ENCODE measurements at regions not wholly inside any gene's neighbourhood (a gene's known extent, or its start where the extent isn't known, plus 50 kb on each side); places are given as distances from the start of the nearest gene placed in this dataset.

DNA sequence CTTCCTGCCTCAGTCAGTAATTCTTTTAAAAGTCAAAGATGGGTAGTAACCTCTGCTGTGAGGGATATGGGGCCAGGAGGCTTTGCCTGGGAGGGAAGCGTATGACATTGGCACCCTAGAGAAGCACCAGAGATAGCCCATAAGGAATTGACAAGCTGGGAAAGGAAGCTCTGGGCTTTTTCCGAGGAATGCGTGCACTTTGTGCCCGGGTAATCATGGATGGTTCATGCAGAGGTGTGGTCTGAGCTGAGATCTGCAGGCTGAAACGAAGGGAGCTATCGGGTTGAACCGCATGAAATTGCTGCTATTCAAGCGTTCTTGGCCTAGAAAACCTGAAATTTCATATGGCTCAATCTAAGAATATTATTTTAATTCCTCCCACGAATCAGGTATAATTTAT lies 127.7 kb upstream of the TLE3 start:
- TF ChIP-seq CTCF (IDR thresholded peaks at IDR 0.05) = no peak

- no peak for TF ChIP-seq CTCF (IDR thresholded peaks at IDR 0.05)
Measured at GRCh38 chr15:70222606-70223005, 124.9 kb upstream of the TLE3 start.

DNA sequence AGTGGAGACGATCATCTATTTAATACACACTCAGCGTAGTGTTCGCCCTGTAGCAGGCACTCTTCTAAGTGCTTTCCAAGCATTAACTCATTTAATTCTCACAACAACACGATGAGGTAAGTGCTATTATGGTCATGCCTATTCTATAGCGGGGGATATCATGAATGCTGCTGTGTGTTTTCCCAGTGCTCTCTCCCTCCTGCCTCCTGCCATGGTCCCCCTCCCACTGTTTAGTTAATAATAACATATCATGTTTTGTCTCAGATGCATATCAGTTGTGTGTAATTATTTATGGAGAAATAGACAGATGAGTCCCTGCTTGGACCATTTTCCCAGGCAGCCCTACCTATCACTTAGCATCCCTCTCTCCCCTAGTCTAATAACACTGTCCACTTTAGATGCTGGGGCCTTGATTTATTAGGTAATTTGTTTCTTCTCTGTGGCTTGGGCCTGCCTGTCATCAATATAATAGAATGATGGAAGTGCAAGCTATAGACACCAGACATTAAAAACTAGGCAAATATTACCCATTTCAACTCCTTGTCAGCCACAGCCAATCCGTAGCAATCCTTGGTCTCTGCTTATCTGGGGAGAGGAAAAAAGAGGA lies 122.9 kb upstream of the TLE3 start:
- no peak for TF ChIP-seq CTCF (IDR thresholded peaks at IDR 0.05)

DNA sequence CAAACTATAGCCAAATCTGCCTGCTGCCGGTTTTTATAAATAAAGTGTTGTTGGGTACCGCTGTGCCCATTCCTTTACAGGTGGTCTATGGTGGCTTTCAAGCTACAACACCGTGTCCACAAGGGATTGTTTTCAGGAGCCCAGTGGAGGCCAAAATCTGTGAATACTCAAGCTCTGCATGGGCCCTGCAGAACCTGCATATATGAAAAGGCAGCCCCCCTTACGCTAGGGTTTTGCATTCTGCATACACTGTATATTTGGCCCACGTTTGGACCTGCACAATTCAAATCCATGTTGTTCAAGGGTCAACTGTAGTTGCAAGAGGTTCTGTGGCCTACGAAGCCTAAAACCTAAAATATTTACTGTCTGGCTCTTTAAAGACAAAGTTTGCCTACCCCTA lies 122.2 kb upstream of the TLE3 start:
- TF ChIP-seq CTCF (IDR thresholded peaks at IDR 0.05) = no peak

- no peak for TF ChIP-seq CTCF (IDR thresholded peaks at IDR 0.05)
Measured at GRCh38 chr15:70219256-70219895, 121.7 kb upstream of the TLE3 start.

DNA sequence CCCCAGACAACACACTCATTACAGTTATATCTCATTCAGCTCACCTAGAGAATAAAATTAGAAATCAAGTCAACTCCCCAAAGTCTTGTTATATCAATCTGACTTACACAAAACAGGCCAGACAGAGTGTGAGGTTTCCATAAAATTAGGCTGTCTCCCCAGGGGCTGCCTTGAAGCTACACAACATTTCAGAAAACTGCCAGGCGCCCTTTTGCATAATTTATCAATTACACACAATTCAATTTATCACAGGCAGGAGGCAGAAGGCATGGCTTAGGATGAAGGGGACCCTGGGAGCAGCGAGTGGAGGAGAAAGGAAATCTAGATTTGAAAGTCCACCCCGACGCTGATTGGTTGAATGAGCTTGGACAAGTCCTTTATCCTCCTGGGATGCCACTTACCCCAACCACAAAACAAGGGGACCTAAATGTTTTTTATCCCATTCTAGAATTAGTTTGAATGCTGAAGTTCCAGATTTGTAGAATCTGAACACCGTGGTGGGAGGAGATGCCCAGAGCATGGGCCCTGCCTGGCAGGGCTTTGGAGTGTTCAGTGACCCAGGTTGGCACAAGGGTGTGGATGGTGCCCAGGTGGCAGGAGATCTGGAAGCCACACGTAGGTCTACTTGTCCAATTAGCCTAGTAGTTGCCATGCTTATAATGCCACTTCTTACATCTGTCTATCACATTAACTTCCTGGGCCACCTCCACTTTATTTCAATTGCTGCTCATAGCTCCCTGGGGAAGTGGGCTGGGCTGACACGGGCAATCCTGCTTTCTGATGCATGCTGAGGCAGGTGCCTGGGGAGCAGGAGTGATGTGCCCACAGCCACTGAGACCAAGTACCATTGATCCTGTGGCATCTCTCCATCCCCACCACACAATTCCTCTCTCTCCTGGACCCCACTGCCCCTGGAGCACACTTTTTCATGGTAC lies 119.8 kb upstream of the TLE3 start:
- TF ChIP-seq CTCF (IDR thresholded peaks at IDR 0.05) = no peak

GRCh38 chr15:70215951-70216350 lies 118.2 kb upstream of the TLE3 start:
- no peak for TF ChIP-seq CTCF (IDR thresholded peaks at IDR 0.05)

Data from LNCAP (cell line).